ENCODE measurements at regions not wholly inside any gene's neighbourhood (a gene's known extent, or its start where the extent isn't known, plus 50 kb on each side); places are given as distances from the start of the nearest gene placed in this dataset.

GRCh38 chr13:111858571-111858970, 208.4 kb upstream of the SOX1 start:
- TF ChIP-seq, protein P1, sequence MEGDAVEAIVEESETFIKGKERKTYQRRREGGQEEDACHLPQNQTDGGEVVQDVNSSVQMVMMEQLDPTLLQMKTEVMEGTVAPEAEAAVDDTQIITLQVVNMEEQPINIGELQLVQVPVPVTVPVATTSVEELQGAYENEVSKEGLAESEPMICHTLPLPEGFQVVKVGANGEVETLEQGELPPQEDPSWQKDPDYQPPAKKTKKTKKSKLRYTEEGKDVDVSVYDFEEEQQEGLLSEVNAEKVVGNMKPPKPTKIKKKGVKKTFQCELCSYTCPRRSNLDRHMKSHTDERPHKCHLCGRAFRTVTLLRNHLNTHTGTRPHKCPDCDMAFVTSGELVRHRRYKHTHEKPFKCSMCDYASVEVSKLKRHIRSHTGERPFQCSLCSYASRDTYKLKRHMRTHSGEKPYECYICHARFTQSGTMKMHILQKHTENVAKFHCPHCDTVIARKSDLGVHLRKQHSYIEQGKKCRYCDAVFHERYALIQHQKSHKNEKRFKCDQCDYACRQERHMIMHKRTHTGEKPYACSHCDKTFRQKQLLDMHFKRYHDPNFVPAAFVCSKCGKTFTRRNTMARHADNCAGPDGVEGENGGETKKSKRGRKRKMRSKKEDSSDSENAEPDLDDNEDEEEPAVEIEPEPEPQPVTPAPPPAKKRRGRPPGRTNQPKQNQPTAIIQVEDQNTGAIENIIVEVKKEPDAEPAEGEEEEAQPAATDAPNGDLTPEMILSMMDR (IDR thresholded peaks at IDR 0.05) = no peak
- Mint-ChIP-seq H3K9me3 (peaks cover 3% of the 10 kb centered on the region), H3K4me3 (no peak overlapping the region), H3K27ac (no peak overlapping the region), H3K36me3 (ENCODE audit: low read depth) (no peaks in the 10 kb centered on the region), H3K4me1 (no peaks in the 10 kb centered on the region), H3K27me3 (peaks cover 1% of the 10 kb centered on the region)
- intact Hi-C loops (cut with micrococcal nuclease) = no loop called here
- ATAC-seq (ENCODE audit: low read depth) (no peak), DNase-seq (no peak)
- ChIA-PET POLR2A (no interaction called here), CTCF (no interaction called here)

DNA sequence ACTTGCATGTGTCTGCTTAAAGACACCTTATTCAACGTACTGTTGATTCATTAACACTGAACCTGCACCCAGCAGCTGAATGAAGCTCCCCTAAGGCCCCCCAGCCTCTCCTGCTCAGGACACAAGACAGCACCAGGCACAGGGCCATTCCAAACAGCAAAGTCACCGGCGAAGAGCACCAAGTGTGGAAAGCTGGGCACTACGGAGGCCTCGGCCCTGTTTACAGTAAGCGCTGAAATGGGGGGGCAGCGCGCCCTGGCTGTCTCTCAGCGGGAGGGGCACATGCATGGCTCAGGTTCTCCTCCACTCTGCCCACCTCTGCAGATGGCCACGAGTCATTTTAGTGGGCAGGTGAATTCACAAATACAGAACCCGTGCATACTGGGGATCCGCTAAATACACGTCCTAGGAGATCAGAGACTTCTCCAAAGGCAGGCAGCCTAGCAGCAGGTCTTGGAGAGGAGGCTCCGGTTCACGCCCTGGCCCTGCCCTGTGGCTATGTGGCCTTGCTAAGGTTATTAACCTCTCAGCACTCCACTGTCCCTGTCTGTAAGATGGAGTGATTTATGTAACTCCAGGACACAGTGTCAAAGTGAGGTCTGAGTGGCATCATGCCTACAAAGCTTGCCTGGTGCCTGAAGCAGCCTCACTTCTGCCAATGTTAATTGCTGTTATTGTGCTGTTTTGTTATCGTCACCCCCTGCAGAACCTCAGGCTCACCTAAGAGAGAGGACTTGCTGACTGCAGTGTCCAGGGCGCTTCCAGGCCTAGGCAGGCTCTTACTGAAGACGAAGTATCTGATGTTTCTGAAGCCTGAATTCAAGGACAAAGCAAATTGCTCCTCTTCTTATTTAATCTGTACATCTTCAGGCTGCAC, 207.4 kb upstream of the SOX1 start:
- H3K27ac Mint-ChIP-seq = no peak overlapping the region
- no peaks in the 10 kb centered on the region for H3K36me3 Mint-ChIP-seq (ENCODE audit: low read depth)
- DNase-seq (no peak), ATAC-seq (ENCODE audit: low read depth) (no peak)
- H3K4me3 Mint-ChIP-seq = no peak overlapping the region
- ChIA-PET CTCF (no interaction called here), POLR2A (no interaction called here)
- H3K4me1 Mint-ChIP-seq = no peaks in the 10 kb centered on the region
- TF ChIP-seq, protein P1 (IDR thresholded peaks at IDR 0.05) = no peak
- H3K27me3 Mint-ChIP-seq = peaks cover 1% of the 10 kb centered on the region
- intact Hi-C loops (cut with micrococcal nuclease) = no loop called here
- H3K9me3 Mint-ChIP-seq = peaks cover 3% of the 10 kb centered on the region

- CTCF ChIA-PET = no interaction called here
- Mint-ChIP-seq H3K4me1 (no peaks in the 10 kb centered on the region), H3K9me3 (peaks cover 3% of the 10 kb centered on the region), H3K36me3 (ENCODE audit: low read depth) (no peaks in the 10 kb centered on the region), H3K4me3 (no peak overlapping the region), H3K27me3 (no peaks in the 10 kb centered on the region), H3K27ac (no peak overlapping the region)
- POLR2A ChIA-PET = no interaction called here
- intact Hi-C loops (cut with micrococcal nuclease) = no loop called here
- DNase-seq = no peak
- no peak for ATAC-seq (ENCODE audit: low read depth)
- TF ChIP-seq, protein P1 (IDR thresholded peaks at IDR 0.05) = no peak
These were observed 206.8 kb upstream of the SOX1 start for GRCh38 chr13:111860231-111860552.

GRCh38 chr13:111861319-111861718, 205.6 kb upstream of the SOX1 start:
- DNase-seq = no peak
- no peaks in the 10 kb centered on the region for H3K36me3 Mint-ChIP-seq (ENCODE audit: low read depth)
- no peaks in the 10 kb centered on the region for H3K27me3 Mint-ChIP-seq
- no peak overlapping the region for H3K27ac Mint-ChIP-seq
- intact Hi-C loops (cut with micrococcal nuclease) = no loop called here
- H3K4me1 Mint-ChIP-seq = no peaks in the 10 kb centered on the region
- ChIA-PET POLR2A (no interaction called here), CTCF (no interaction called here)
- TF ChIP-seq, protein P1 (IDR thresholded peaks at IDR 0.05) = no peak
- ATAC-seq (ENCODE audit: low read depth) = no peak
- no peak overlapping the region for H3K4me3 Mint-ChIP-seq
- peaks cover 3% of the 10 kb centered on the region for H3K9me3 Mint-ChIP-seq

DNA sequence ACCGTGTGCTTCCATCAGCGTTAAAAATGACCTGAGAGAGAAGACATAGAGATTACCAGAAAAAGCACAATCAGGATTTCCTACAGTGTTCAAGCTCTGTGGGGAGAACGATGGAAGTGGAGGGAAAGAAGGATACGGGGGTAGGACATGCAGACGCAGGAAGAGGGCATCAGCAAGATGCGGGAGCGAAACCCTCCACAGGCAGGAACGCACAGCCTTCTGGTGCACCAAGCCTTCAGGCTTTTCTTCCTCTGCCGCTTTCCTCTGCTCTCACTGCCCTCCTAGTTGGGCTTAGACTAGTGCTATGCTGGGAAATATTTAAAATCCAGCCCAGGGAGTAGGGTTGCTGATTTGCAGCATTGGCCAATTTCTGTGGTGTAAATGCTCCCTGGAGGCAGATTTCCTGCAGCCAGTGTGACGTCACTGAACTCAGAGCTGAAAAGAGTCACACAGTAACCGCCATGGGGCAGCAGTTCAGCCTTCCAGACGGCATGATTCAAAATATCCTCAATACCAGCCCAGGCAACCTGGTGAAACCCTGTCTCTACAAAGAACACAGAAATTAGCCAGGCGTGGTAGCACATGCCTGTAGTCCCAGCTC, 205.1 kb upstream of the SOX1 start:
- no peaks in the 10 kb centered on the region for H3K27me3 Mint-ChIP-seq
- CTCF ChIA-PET = no interaction called here
- ATAC-seq (ENCODE audit: low read depth) (no peak), DNase-seq (no peak)
- H3K27ac Mint-ChIP-seq = no peak overlapping the region
- no peaks in the 10 kb centered on the region for H3K4me1 Mint-ChIP-seq
- no peak overlapping the region for H3K4me3 Mint-ChIP-seq
- POLR2A ChIA-PET = no interaction called here
- H3K36me3 Mint-ChIP-seq (ENCODE audit: low read depth) = no peaks in the 10 kb centered on the region
- TF ChIP-seq, protein P1 (IDR thresholded peaks at IDR 0.05) = no peak
- intact Hi-C loops (cut with micrococcal nuclease) = no loop called here
- H3K9me3 Mint-ChIP-seq = peaks cover 3% of the 10 kb centered on the region
